Left ventricle myocardium inferior (tissue), 1 donor: ENCODE measurements at regions not wholly inside any gene's neighbourhood (a gene's known extent, or its start where the extent isn't known, plus 50 kb on each side); places are given as distances from the start of the nearest gene placed in this dataset.

Experiments
- DNase-seq: peaks from one replicate; pipeline ENCODE4 v3.0.0-alpha.2; 2020
- H3K27ac ChIP-seq: fragments of 200-600 bp; replicated peaks from 2 replicates; pipeline ENCODE4 v1.8.0; 2021
- H3K27me3 ChIP-seq: fragments of 200-600 bp; 2 replicates; pipeline ENCODE4 v1.8.0; 2021; ENCODE audit warnings: low read depth
- H3K36me3 ChIP-seq: fragments of 200-600 bp; 2 replicates; pipeline ENCODE4 v1.8.0; 2021
- H3K4me1 ChIP-seq: fragments of 200-600 bp; 2 replicates; pipeline ENCODE4 v1.8.0; 2021
- H3K4me3 ChIP-seq: fragments of 200-600 bp; 2 replicates; pipeline ENCODE4 v1.8.0; 2021; ENCODE audit warnings: mild to moderate bottlenecking, moderate library complexity
- H3K9me3 ChIP-seq: fragments of 200-600 bp; replicated peaks from 2 replicates; pipeline ENCODE4 v1.8.0; 2021
- CTCF ChIP-seq: fragments of 200-600 bp; IDR thresholded peaks from 2 replicates; pipeline ENCODE4 v1.8.0; 2021; ENCODE audit warnings: antibody characterized with exemption, mild to moderate bottlenecking, borderline replicate concordance
- intact Hi-C: fragments of 100-400 bp; cut with micrococcal nuclease; formaldehyde crosslinking; loops from one replicate; pipeline ENCODE4 v1.11.0; 2022
- donor health status: DM: no; HTN: yes; CAD: no; lungs with severe emphysema.

- H3K4me1 ChIP-seq, result no peaks in the 10 kb centered on the region
- no peaks in the 10 kb centered on the region for H3K36me3 ChIP-seq
- intact Hi-C loops, result no loop called here
- H3K27ac ChIP-seq, result no peak overlapping the region
- TF ChIP-seq CTCF, result no peak
- DNase-seq, result no peak
- H3K27me3 ChIP-seq, result no peaks in the 10 kb centered on the region
- H3K4me3 ChIP-seq, result no peak overlapping the region
- no peaks in the 10 kb centered on the region for H3K9me3 ChIP-seq
Observed at GRCh38 chr18:39178166-39178565, 1612.6 kb upstream of the CELF4 start.

- H3K36me3 ChIP-seq, result no peaks in the 10 kb centered on the region
- H3K9me3 ChIP-seq, result no peaks in the 10 kb centered on the region
- DNase-seq, result no peak
- H3K27me3 ChIP-seq, result no peaks in the 10 kb centered on the region
- intact Hi-C loops, result no loop called here
- H3K4me1 ChIP-seq, result no peaks in the 10 kb centered on the region
- no peak overlapping the region for H3K27ac ChIP-seq
- TF ChIP-seq CTCF, result no peak
- H3K4me3 ChIP-seq, result no peak overlapping the region
Observed at GRCh38 chr18:39172695-39173421, 1607.3 kb upstream of the CELF4 start.

GRCh38 chr18:39168723-39169122 lies 1603.1 kb upstream of the CELF4 start:
- intact Hi-C loops, result no loop called here
- Histone ChIP-seq H3K27ac (no peak overlapping the region), H3K27me3 (no peaks in the 10 kb centered on the region), H3K9me3 (no peaks in the 10 kb centered on the region), H3K4me1 (no peaks in the 10 kb centered on the region), H3K4me3 (no peak overlapping the region), H3K36me3 (no peaks in the 10 kb centered on the region)
- no peak for DNase-seq
- no peak for TF ChIP-seq CTCF

GRCh38 chr18:39167990-39168389 lies 1602.4 kb upstream of the CELF4 start:
- Histone ChIP-seq H3K27me3 (no peaks in the 10 kb centered on the region), H3K27ac (no peak overlapping the region), H3K9me3 (no peaks in the 10 kb centered on the region), H3K4me1 (no peaks in the 10 kb centered on the region), H3K4me3 (no peak overlapping the region), H3K36me3 (no peaks in the 10 kb centered on the region)
- intact Hi-C loops, result no loop called here
- TF ChIP-seq CTCF, result no peak
- DNase-seq, result no peak

GRCh38 chr18:39166776-39167175 lies 1601.2 kb upstream of the CELF4 start:
- H3K36me3 ChIP-seq, result no peaks in the 10 kb centered on the region
- H3K27ac ChIP-seq, result no peak overlapping the region
- no peaks in the 10 kb centered on the region for H3K27me3 ChIP-seq
- no peak for TF ChIP-seq CTCF
- intact Hi-C loops, result no loop called here
- DNase-seq, result no peak
- H3K4me3 ChIP-seq, result no peak overlapping the region
- no peaks in the 10 kb centered on the region for H3K4me1 ChIP-seq
- no peaks in the 10 kb centered on the region for H3K9me3 ChIP-seq
